Endothelial cell of umbilical vein (primary cell): ENCODE measurements at regions not wholly inside any gene's neighbourhood (a gene's known extent, or its start where the extent isn't known, plus 50 kb on each side); places are given as distances from the start of the nearest gene placed in this dataset.

ENCODE experiments used
- CTCF ChIP-seq, 2 donors: IDR thresholded peaks; 1 replicate in 1 of 2; 2 replicates in 1 of 2; pipeline ENCODE4 v1.5.1; 2011; ENCODE audit warnings: low read length in 2 of 2, mild to moderate bottlenecking in 2 of 2, moderate library complexity in 2 of 2, control low read depth in 1 of 2, inconsistent platforms in 1 of 2, low read depth in 1 of 2; ENCODE audit not compliant: insufficient read depth in 1 of 2; ENCODE audit errors: extremely low read depth in 1 of 2
- EZH2 ChIP-seq: IDR thresholded peaks from 2 replicates; pipeline ENCODE4 v1.6.1; 2012; ENCODE audit warnings: borderline replicate concordance, low read depth, mild to moderate bottlenecking, moderate library complexity, low read length, inconsistent platforms; ENCODE audit not compliant: severe bottlenecking
- FOS ChIP-seq: IDR thresholded peaks from 2 replicates; pipeline ENCODE4 v1.6.1; 2011; ENCODE audit warnings: mild to moderate bottlenecking, low read length, moderate library complexity, borderline replicate concordance; ENCODE audit not compliant: insufficient read depth
- GATA2 ChIP-seq: IDR thresholded peaks from 2 replicates; pipeline ENCODE4 v1.7.0; 2011; ENCODE audit warnings: low read depth, mild to moderate bottlenecking, moderate library complexity, mixed read lengths, low read length; ENCODE audit not compliant: insufficient read length, insufficient read depth
- JUN ChIP-seq: IDR thresholded peaks from 2 replicates; pipeline ENCODE4 v1.6.1; 2011; ENCODE audit warnings: borderline replicate concordance, low read depth; ENCODE audit not compliant: insufficient read length, insufficient read depth
- MAX ChIP-seq: IDR thresholded peaks from 2 replicates; pipeline ENCODE4 v1.6.1; 2011; ENCODE audit not compliant: insufficient read depth, insufficient read length
- MYC ChIP-seq: IDR thresholded peaks from one replicate; pipeline ENCODE4 v1.6.1; 2011; ENCODE audit warnings: mild to moderate bottlenecking, low read depth, low read length
- POLR2A ChIP-seq: IDR thresholded peaks from 2 replicates; pipeline ENCODE4 v1.6.1; 2012; ENCODE audit warnings: low read depth, mild to moderate bottlenecking, control low read depth, low read length
- POLR2AphosphoS5 ChIP-seq: IDR thresholded peaks from 2 replicates; pipeline ENCODE4 v1.6.1; 2012; ENCODE audit warnings: low read depth, mild to moderate bottlenecking, control low read depth, low read length, moderate library complexity; ENCODE audit not compliant: insufficient read depth

DNA sequence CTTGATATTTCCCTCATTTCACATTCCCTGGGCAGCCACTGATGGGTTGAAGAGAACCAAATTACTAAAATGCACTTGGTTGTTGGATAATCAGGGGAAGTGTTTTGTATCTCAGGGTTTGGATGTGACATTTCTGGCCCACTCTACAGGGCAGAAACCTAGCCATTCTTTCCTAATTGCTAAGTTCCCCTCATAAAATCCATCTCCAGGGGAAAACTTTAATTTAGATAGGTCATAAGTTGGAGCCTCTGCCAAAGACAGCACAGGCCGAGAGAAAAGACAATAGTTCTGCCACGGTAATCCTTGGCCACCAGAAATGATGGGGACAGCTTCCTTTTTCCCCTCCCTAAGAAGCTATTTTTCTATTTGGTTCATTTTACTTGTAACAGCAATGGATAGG lies 192.7 kb upstream of the C1QTNF7 start:
- no peak for TF ChIP-seq POLR2AphosphoS5
- TF ChIP-seq CTCF (IDR thresholded peaks at IDR 0.05; ENCODE audit: extremely low read depth in 1 of 2, insufficient read depth in 1 of 2, low read depth in 1 of 2, low read length in 2 of 2) = no peak
- TF ChIP-seq MAX = no peak
- TF ChIP-seq POLR2A = no peak
- TF ChIP-seq MYC = no peak
- no peak for TF ChIP-seq EZH2
- no peak for TF ChIP-seq JUN
- TF ChIP-seq FOS = no peak
- TF ChIP-seq GATA2 = no peak
